RWPE2 (cell line): ENCODE measurements at regions not wholly inside any gene's neighbourhood (a gene's known extent, or its start where the extent isn't known, plus 50 kb on each side); places are given as distances from the start of the nearest gene placed in this dataset.

Experiments
- ATAC-seq: fragments of 200-7000 bp; cut with Tn5 transposase; 3 replicates; pipeline ENCODE4 v1.9.1; 2021; ENCODE audit warnings: low read depth
- DNase-seq: peaks from one replicate; pipeline ENCODE4 v3.0.0-alpha.2; 2020; ENCODE audit warnings: low spot score
- H3K27ac ChIP-seq: fragments of 450-650 bp; 2 replicates; pipeline ENCODE4 v1.5.1; 2017; ENCODE audit warnings: mild to moderate bottlenecking; ENCODE audit not compliant: poor library complexity, severe bottlenecking
- H3K27me3 ChIP-seq: fragments of 250-450 bp; sonication (Bioruptor Pico); 2 replicates; pipeline ENCODE4 v1.5.1; 2021; ENCODE audit warnings: mild to moderate bottlenecking, moderate library complexity; ENCODE audit not compliant: insufficient read depth, poor library complexity, severe bottlenecking
- H3K36me3 ChIP-seq: fragments of 250-450 bp; sonication (Bioruptor Pico); 2 replicates; pipeline ENCODE4 v1.5.1; 2020; ENCODE audit warnings: low read depth, mild to moderate bottlenecking, moderate library complexity
- H3K4me1 ChIP-seq: fragments of 250-450 bp; sonication (Bioruptor Pico); 2 replicates; pipeline ENCODE4 v1.5.1; 2021; ENCODE audit warnings: mild to moderate bottlenecking, moderate library complexity; ENCODE audit not compliant: insufficient read depth, poor library complexity, severe bottlenecking
- H3K4me3 ChIP-seq: fragments of 250-450 bp; sonication (Bioruptor Pico); 2 replicates; pipeline ENCODE4 v1.5.1; 2021; ENCODE audit warnings: mild to moderate bottlenecking, moderate library complexity; ENCODE audit not compliant: severe bottlenecking
- H3K9me3 ChIP-seq: fragments of 250-450 bp; sonication (Bioruptor Pico); 2 replicates; pipeline ENCODE4 v1.5.1; 2021; ENCODE audit warnings: mild to moderate bottlenecking, moderate library complexity; ENCODE audit not compliant: severe bottlenecking
- CTCF ChIP-seq: fragments of 450-650 bp; IDR thresholded peaks from one replicate; pipeline ENCODE4 v1.5.1; 2017; ENCODE audit warnings: mild to moderate bottlenecking, moderate library complexity; ENCODE audit not compliant: poor library complexity, severe bottlenecking

GRCh38 chr9:12968093-12968492 is 193.3 kb downstream of the LURAP1L start:
- Histone ChIP-seq H3K4me1 (no peaks in the 10 kb centered on the region), H3K9me3 (no peaks in the 10 kb centered on the region), H3K36me3 (no peaks in the 10 kb centered on the region), H3K4me3 (no peak overlapping the region), H3K27ac (no peak overlapping the region), H3K27me3 (no peaks in the 10 kb centered on the region)
- TF ChIP-seq CTCF = no peak
- no peak for ATAC-seq
- DNase-seq = no peak

GRCh38 chr9:12972608-12973589 is 198.1 kb downstream of the LURAP1L start:
- Histone ChIP-seq H3K9me3 (no peaks in the 10 kb centered on the region), H3K27me3 (no peaks in the 10 kb centered on the region), H3K4me1 (no peaks in the 10 kb centered on the region), H3K36me3 (no peaks in the 10 kb centered on the region), H3K27ac (no peak overlapping the region), H3K4me3 (no peak overlapping the region)
- TF ChIP-seq CTCF = no peak
- DNase-seq (no peak), ATAC-seq (no peak)

- no peaks in the 10 kb centered on the region for H3K27me3 ChIP-seq
- no peak overlapping the region for H3K4me3 ChIP-seq
- ATAC-seq (no peak), DNase-seq (no peak)
- no peaks in the 10 kb centered on the region for H3K4me1 ChIP-seq
- H3K9me3 ChIP-seq = no peaks in the 10 kb centered on the region
- no peak overlapping the region for H3K27ac ChIP-seq
- TF ChIP-seq CTCF = no peak
- H3K36me3 ChIP-seq = no peaks in the 10 kb centered on the region
These were observed 198.9 kb downstream of the LURAP1L start for GRCh38 chr9:12973710-12974109.

- no peak overlapping the region for H3K27ac ChIP-seq
- H3K9me3 ChIP-seq = no peaks in the 10 kb centered on the region
- ATAC-seq = no peak
- H3K4me1 ChIP-seq = no peaks in the 10 kb centered on the region
- DNase-seq = no peak
- no peak overlapping the region for H3K4me3 ChIP-seq
- no peaks in the 10 kb centered on the region for H3K36me3 ChIP-seq
- TF ChIP-seq CTCF = no peak
- no peaks in the 10 kb centered on the region for H3K27me3 ChIP-seq
These were observed 199.9 kb downstream of the LURAP1L start for GRCh38 chr9:12974671-12975070.

GRCh38 chr9:12975496-12975895 is 200.7 kb downstream of the LURAP1L start:
- H3K9me3 ChIP-seq = no peaks in the 10 kb centered on the region
- DNase-seq (no peak), ATAC-seq (no peak)
- no peak overlapping the region for H3K4me3 ChIP-seq
- no peaks in the 10 kb centered on the region for H3K36me3 ChIP-seq
- no peaks in the 10 kb centered on the region for H3K27me3 ChIP-seq
- no peaks in the 10 kb centered on the region for H3K4me1 ChIP-seq
- H3K27ac ChIP-seq = no peak overlapping the region
- TF ChIP-seq CTCF = no peak
